NCI-H2107 (cell line): ENCODE measurements at regions not wholly inside any gene's neighbourhood (a gene's known extent, or its start where the extent isn't known, plus 50 kb on each side); places are given as distances from the start of the nearest gene placed in this dataset.

Source experiments
- DNase-seq: peaks from one replicate; lab custom pipeline; 2025; lab: John Stamatoyannopoulos, UW

GRCh38 chr4:30939684-30940083, 219.5 kb downstream of the PCDH7 start:
- no peak for DNase-seq

DNA sequence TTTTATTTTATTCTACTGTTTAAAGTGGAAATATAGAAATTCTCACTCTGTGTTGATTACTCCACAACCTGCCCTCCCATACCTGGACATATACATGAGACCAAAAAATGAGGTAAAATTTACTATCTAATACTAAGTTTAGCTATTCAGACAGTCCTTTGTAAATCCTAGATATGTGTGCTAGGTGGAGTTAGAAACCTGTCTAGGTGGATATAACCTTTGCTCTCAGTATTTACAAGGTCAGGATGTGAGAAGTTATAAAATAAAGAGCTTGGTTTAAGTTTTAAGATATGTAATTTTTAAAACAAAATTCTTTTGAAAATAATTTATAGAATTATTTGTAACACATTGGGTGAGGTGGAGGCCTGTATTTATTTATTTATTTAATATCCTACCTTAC, 221.5 kb downstream of the PCDH7 start:
- no peak for DNase-seq

GRCh38 chr4:30943356-30943755, 223.2 kb downstream of the PCDH7 start:
- no peak for DNase-seq

DNA sequence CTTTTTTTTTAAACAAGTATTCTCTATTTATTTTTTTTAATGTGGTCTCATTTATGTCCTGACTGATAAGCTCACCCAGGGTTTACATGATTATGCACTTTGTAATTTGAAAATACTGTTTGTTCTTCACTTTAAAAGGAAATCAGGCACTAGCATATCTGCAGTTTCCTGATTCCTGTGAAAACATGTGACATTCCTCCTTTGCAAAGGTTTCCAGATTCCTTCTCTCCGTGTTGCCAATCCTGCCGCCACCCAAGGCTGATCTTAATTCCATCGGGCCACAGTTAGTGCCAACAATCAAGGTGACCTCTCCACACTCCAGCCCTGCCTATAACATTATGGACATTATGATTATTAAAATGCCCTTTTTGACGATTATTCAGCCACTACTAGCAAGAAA, 225.4 kb downstream of the PCDH7 start:
- no peak for DNase-seq

GRCh38 chr4:30946288-30946687, 226.1 kb downstream of the PCDH7 start:
- no peak for DNase-seq

GRCh38 chr4:30948653-30949052, 228.5 kb downstream of the PCDH7 start:
- DNase-seq: no peak

GRCh38 chr4:30950737-30951136, 230.6 kb downstream of the PCDH7 start:
- no peak for DNase-seq

- no peak for DNase-seq
Observed at GRCh38 chr4:30952526-30953219, 232.5 kb downstream of the PCDH7 start.

- no peak for DNase-seq
Observed at GRCh38 chr4:30953799-30954198, 233.6 kb downstream of the PCDH7 start.

GRCh38 chr4:30956916-30957315, 236.7 kb downstream of the PCDH7 start:
- DNase-seq: no peak

DNA sequence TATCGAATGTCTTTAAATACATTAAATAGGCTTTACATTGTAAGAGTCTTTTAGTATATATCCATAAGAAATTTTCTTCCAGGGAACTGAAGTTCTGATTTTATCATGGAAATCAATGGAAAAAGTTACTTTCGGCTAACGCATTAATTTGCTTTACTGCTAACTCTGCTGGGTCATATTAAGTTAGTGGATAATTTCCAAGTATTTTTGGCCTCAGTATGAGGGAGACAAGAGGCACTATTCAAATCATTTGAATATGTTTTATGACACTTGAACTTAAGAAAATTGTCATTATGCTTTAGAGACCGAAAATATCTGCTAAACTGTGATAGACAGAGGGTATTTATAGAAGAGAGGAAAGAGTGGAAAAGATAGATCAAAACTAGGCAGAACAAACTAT, 237.5 kb downstream of the PCDH7 start:
- no peak for DNase-seq

GRCh38 chr4:30959781-30960485, 239.8 kb downstream of the PCDH7 start:
- no peak for DNase-seq

DNA sequence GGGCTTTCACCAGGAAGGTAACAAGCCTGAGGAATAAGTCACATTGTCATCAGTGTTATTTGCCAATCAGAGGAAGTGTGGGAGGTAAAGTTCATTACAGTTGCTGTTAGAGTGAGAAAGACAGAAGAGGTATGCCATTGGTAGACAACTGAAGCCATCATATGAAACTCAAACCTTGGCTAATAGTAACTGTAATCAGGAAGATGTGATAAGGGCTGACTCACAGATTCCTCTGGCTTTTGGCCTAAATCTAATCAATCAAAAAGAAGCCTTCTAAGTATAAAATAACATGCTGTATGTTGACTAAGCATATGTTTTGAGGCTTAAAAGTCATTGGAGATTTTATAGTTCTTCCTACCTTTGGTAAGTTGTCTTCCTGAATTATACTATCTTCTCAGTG, 242.8 kb downstream of the PCDH7 start:
- no peak for DNase-seq

GRCh38 chr4:30968926-30969325, 248.8 kb downstream of the PCDH7 start:
- DNase-seq: no peak

- DNase-seq: no peak
Observed at GRCh38 chr4:30972542-30972941, 252.4 kb downstream of the PCDH7 start.

GRCh38 chr4:30973993-30974392, 253.8 kb downstream of the PCDH7 start:
- no peak for DNase-seq

- no peak for DNase-seq
Observed at GRCh38 chr4:30979402-30979801, 259.2 kb downstream of the PCDH7 start.

DNA sequence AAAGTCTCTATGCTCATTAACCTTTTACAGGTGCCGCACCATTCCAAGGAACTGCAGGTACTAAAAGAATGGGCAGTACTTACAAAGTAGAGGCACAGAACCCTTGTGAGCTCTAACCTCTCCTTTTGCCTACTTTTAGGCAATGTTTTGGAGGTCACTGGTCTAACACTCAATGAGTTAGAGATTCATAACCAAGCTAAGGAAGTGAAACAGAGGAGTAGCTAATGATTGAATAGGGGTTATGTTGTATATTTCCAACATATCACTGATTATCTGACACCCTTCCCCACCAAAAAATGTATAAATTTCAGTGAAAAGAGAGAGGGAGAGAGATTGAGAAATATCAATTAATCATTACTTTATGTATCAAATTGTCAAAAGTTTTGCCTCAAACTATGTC, 269.3 kb downstream of the PCDH7 start:
- no peak for DNase-seq

- DNase-seq: no peak
Observed at GRCh38 chr4:30996841-30997240, 276.7 kb downstream of the PCDH7 start.

DNA sequence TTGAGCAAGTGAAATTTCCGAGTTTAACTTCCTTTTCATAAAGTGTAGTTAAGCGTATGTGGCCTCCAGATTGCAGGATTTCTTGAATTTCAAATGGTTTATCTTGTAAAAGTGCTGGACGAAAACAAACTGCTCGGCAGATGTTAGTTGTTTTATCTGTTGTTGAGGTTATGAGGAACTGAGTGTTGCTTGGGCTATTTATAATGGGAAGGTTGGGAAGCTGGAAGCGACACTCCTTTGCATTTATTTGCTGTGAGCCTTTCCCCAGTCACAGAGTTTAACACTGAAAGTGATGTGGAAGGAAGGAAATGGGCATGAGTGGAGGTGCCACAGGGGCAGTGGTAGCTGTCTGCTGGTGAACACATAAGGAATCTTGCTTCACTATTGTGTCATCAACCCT, 284.9 kb downstream of the PCDH7 start:
- no peak for DNase-seq

- no peak for DNase-seq
Observed at GRCh38 chr4:31007858-31008257, 287.7 kb downstream of the PCDH7 start.

DNA sequence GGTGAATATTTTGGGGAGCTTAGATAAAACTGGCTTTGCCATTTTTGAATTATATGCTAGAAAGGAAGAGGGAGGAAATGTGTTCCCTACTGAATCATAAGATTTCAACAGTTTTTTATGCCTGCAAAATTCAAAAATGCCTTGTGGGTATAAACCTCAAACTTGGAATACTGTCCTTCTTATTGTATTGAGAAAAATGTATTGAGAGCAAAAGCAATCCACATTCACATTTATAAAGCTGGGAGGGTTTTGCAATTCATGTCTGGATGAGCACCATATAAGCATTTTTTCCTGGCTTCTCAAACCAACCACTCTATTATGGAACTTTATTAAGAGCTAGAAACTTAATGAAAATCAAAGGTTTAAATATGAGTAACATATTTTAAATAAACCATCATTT, 289.8 kb downstream of the PCDH7 start:
- DNase-seq: no peak

GRCh38 chr4:31015123-31015522, 295.0 kb downstream of the PCDH7 start:
- DNase-seq: no peak
